Neural progenitor cell (in vitro differentiated cells): ENCODE measurements at regions not wholly inside any gene's neighbourhood (a gene's known extent, or its start where the extent isn't known, plus 50 kb on each side); places are given as distances from the start of the nearest gene placed in this dataset.

Experiments used
- DNase-seq: peaks from one replicate; pipeline ENCODE4 v3.0.0-alpha.2; 2016; ENCODE audit warnings: low spot score
- H2AFZ ChIP-seq: fragments of 200-600 bp; sonication (generic); replicated peaks from 2 replicates; pipeline ENCODE4 v1.6.1; 2016; ENCODE audit warnings: antibody characterized with exemption
- H3F3A ChIP-seq: fragments of 200-600 bp; sonication (generic); 2 replicates; pipeline ENCODE4 v1.6.1; 2016; ENCODE audit warnings: antibody characterized with exemption, low read depth
- H3K27ac ChIP-seq: fragments of 200-600 bp; sonication (generic); 2 replicates; pipeline ENCODE4 v1.5.1; 2016; ENCODE audit warnings: mild to moderate bottlenecking
- H3K27me3 ChIP-seq: fragments of 200-600 bp; sonication (generic); 2 replicates; pipeline ENCODE4 v1.6.1; 2016; ENCODE audit warnings: mild to moderate bottlenecking, moderate library complexity
- H3K36me3 ChIP-seq: fragments of 200-600 bp; sonication (generic); 2 replicates; pipeline ENCODE4 v1.5.1; 2016
- H3K4me1 ChIP-seq: fragments of 200-600 bp; sonication (generic); 2 replicates; pipeline ENCODE4 v1.6.1; 2016; ENCODE audit warnings: mixed run types
- H3K4me2 ChIP-seq: fragments of 200-600 bp; sonication (generic); 2 replicates; pipeline ENCODE4 v1.6.1; 2016
- H3K4me3 ChIP-seq: fragments of 200-600 bp; sonication (generic); 2 replicates; pipeline ENCODE4 v1.5.1; 2016
- H3K79me2 ChIP-seq: fragments of 200-600 bp; sonication (generic); 2 replicates; pipeline ENCODE4 v1.6.1; 2016; ENCODE audit warnings: low read depth
- H3K9ac ChIP-seq: fragments of 200-600 bp; sonication (generic); 2 replicates; pipeline ENCODE4 v1.6.1; 2016
- H3K9me3 ChIP-seq: fragments of 200-600 bp; sonication (generic); 2 replicates; pipeline ENCODE4 v1.5.1; 2016; ENCODE audit warnings: low read depth
- H4K20me1 ChIP-seq: fragments of 200-600 bp; sonication (generic); 2 replicates; pipeline ENCODE4 v1.6.1; 2016; ENCODE audit warnings: low read depth
- H3K27ac Mint-ChIP-seq: 3 replicates; pipeline ENCODE4 v1.8.0; 2021; ENCODE audit warnings: mixed read lengths
- H3K27me3 Mint-ChIP-seq: 2 replicates; pipeline ENCODE4 v1.8.0; 2022; ENCODE audit warnings: low read depth, mild to moderate bottlenecking, inconsistent platforms, moderate library complexity, mixed read lengths; ENCODE audit not compliant: insufficient read depth
- H3K36me3 Mint-ChIP-seq: 3 replicates; pipeline ENCODE4 v1.8.0; 2021; ENCODE audit warnings: mixed read lengths
- H3K4me1 Mint-ChIP-seq: 3 replicates; pipeline ENCODE4 v1.8.0; 2021; ENCODE audit warnings: mixed read lengths
- H3K4me3 Mint-ChIP-seq: 3 replicates; pipeline ENCODE4 v1.8.0; 2021; ENCODE audit warnings: mild to moderate bottlenecking, moderate library complexity, mixed read lengths
- H3K9me3 Mint-ChIP-seq: 3 replicates; pipeline ENCODE4 v1.8.0; 2020; ENCODE audit warnings: mixed read lengths
- EZH2 ChIP-seq: fragments of 200-600 bp; sonication (generic); IDR thresholded peaks from 2 replicates; pipeline ENCODE4 v1.6.1; 2017; ENCODE audit warnings: antibody characterized with exemption, mild to moderate bottlenecking, moderate library complexity
- EZH2phosphoT487 ChIP-seq: fragments of 200-600 bp; sonication (generic); IDR thresholded peaks from 2 replicates; pipeline ENCODE4 v1.6.1; 2017; ENCODE audit warnings: antibody characterized with exemption
- TF ChIP-seq, protein P1 (sequence below): fragments of 200-600 bp; sonication (generic); IDR thresholded peaks from 2 replicates; pipeline ENCODE4 v1.5.1; 2017; ENCODE audit warnings: antibody characterized with exemption, mild to moderate bottlenecking

DNA sequence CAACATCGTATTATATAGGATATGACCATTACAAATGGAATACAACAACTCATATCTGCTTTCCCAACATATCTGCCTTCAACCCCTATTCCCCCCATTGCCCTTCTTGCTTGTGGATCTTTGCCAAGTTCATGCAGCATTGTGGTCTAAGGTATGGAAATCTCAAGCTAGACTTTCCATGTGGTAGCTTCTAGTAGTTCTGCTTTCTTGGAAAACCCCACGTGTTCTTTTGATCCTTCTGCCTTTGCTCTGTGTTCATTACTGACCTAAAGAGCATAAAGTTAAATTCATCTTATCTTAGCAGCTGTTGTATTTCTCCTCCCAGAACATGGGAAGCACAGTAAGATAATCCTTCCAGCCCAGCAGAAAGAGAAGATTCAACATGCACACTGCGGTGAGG lies 202.0 kb upstream of the SALL1 start:
- Histone ChIP-seq H2AFZ (no peak overlapping the region), H3K27me3 (no peaks in the 10 kb centered on the region), H3K9ac (no peak overlapping the region), H3F3A (peaks cover 15% of the 10 kb centered on the region), H3K27ac (no peak overlapping the region), H4K20me1 (no peaks in the 10 kb centered on the region), H3K36me3 (no peaks in the 10 kb centered on the region), H3K4me1 (peaks cover 33% of the 10 kb centered on the region), H3K4me2 (no peak overlapping the region), H3K79me2 (no peaks in the 10 kb centered on the region), H3K4me3 (no peak overlapping the region), H3K9me3 (no peaks in the 10 kb centered on the region)
- no peak for TF ChIP-seq EZH2phosphoT487
- TF ChIP-seq, protein P1, sequence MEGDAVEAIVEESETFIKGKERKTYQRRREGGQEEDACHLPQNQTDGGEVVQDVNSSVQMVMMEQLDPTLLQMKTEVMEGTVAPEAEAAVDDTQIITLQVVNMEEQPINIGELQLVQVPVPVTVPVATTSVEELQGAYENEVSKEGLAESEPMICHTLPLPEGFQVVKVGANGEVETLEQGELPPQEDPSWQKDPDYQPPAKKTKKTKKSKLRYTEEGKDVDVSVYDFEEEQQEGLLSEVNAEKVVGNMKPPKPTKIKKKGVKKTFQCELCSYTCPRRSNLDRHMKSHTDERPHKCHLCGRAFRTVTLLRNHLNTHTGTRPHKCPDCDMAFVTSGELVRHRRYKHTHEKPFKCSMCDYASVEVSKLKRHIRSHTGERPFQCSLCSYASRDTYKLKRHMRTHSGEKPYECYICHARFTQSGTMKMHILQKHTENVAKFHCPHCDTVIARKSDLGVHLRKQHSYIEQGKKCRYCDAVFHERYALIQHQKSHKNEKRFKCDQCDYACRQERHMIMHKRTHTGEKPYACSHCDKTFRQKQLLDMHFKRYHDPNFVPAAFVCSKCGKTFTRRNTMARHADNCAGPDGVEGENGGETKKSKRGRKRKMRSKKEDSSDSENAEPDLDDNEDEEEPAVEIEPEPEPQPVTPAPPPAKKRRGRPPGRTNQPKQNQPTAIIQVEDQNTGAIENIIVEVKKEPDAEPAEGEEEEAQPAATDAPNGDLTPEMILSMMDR, result no peak
- no peak for TF ChIP-seq EZH2
- Mint-ChIP-seq H3K4me1 (peaks cover 27% of the 10 kb centered on the region), H3K27ac (no peak overlapping the region), H3K9me3 (peaks cover 2% of the 10 kb centered on the region), H3K4me3 (no peak overlapping the region), H3K27me3 (peaks cover 17% of the 10 kb centered on the region), H3K36me3 (no peaks in the 10 kb centered on the region)
- no peak for DNase-seq

DNA sequence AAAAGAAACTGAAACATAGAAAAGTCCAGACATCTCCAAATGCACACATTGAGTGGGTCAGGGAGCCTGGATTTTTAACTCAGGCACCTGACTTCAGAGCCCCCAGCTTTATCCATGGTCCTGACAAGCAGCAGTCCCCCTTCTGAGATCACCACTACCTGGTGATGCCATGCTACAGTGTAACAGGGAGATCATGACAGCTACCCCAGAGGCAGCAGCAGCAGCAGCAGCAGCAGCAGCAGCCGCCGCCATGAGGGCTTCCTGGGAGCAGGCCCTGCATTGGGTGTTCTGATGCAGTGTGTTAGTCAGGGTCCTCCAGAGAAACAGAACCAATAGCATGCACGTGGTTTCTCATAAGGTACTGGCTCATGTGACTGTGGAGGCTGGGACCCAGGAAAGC lies 198.6 kb upstream of the SALL1 start:
- peaks cover 1% of the 10 kb centered on the region for H3K4me1 ChIP-seq
- no peak overlapping the region for H3K27ac ChIP-seq
- peaks cover 19% of the 10 kb centered on the region for H3K27me3 Mint-ChIP-seq
- no peak overlapping the region for H3K27ac Mint-ChIP-seq
- no peaks in the 10 kb centered on the region for H3K36me3 Mint-ChIP-seq
- no peak overlapping the region for H3K4me2 ChIP-seq
- H2AFZ ChIP-seq, result no peak overlapping the region
- TF ChIP-seq EZH2phosphoT487 (no peak), EZH2 (no peak)
- TF ChIP-seq, protein P1, result no peak
- H3K4me3 Mint-ChIP-seq, result no peak overlapping the region
- DNase-seq, result no peak
- H4K20me1 ChIP-seq, result no peaks in the 10 kb centered on the region
- no peak overlapping the region for H3K4me3 ChIP-seq
- H3K9me3 Mint-ChIP-seq, result peaks cover 2% of the 10 kb centered on the region
- H3K9me3 ChIP-seq, result no peaks in the 10 kb centered on the region
- no peaks in the 10 kb centered on the region for H3K36me3 ChIP-seq
- peaks cover 5% of the 10 kb centered on the region for H3K4me1 Mint-ChIP-seq
- no peaks in the 10 kb centered on the region for H3F3A ChIP-seq
- H3K9ac ChIP-seq, result no peak overlapping the region
- no peaks in the 10 kb centered on the region for H3K27me3 ChIP-seq
- H3K79me2 ChIP-seq, result no peaks in the 10 kb centered on the region

DNA sequence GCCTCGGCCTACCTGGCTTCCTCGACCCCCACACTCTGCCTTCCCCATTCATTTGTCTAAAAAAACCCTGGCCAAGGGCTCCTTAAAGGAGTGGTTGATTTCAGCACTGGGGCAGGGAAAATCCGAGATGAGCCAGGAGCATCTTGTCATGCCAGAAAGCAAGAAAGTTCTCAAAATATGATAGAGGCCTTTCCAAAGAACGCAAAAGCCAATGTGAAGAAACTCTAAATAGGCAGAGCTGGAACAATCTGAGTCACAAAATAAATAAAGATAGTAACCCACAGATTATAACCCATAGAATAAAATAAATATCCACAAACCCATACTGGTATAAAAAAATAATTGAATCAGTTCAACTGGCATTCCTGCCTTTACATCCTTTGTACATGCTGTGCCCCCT lies 192.3 kb upstream of the SALL1 start:
- no peak for DNase-seq
- Mint-ChIP-seq H3K4me3 (no peak overlapping the region), H3K27ac (no peak overlapping the region), H3K27me3 (peaks cover 10% of the 10 kb centered on the region), H3K36me3 (no peaks in the 10 kb centered on the region), H3K9me3 (no peaks in the 10 kb centered on the region), H3K4me1 (peaks cover 5% of the 10 kb centered on the region)
- TF ChIP-seq, protein P1, result no peak
- TF ChIP-seq EZH2 (no peak), EZH2phosphoT487 (no peak)
- no peaks in the 10 kb centered on the region for H3K36me3 ChIP-seq
- H3K9me3 ChIP-seq, result no peaks in the 10 kb centered on the region
- no peak overlapping the region for H3K27ac ChIP-seq
- H3K27me3 ChIP-seq, result no peaks in the 10 kb centered on the region
- H3K4me2 ChIP-seq, result no peak overlapping the region
- H2AFZ ChIP-seq, result no peak overlapping the region
- no peak overlapping the region for H3K9ac ChIP-seq
- H3K79me2 ChIP-seq, result no peaks in the 10 kb centered on the region
- no peaks in the 10 kb centered on the region for H3K4me1 ChIP-seq
- H3K4me3 ChIP-seq, result no peak overlapping the region
- no peaks in the 10 kb centered on the region for H4K20me1 ChIP-seq
- H3F3A ChIP-seq, result no peaks in the 10 kb centered on the region
